Thoracic aorta (tissue), 2 donors: ENCODE measurements at regions not wholly inside any gene's neighbourhood (a gene's known extent, or its start where the extent isn't known, plus 50 kb on each side); places are given as distances from the start of the nearest gene placed in this dataset.

Experiments
- ATAC-seq: fragments of 150-250 bp; one replicate; pipeline ENCODE4 v1.8.0; 2017; ENCODE audit warnings: low read depth; ENCODE audit not compliant: insufficient number of reproducible peaks, low FRiP score
- DNase-seq: peaks from one replicate; pipeline ENCODE4 v3.0.0-alpha.2; 2020; ENCODE audit warnings: low spot score
- H3K27ac ChIP-seq, 2 donors: fragments of 200-600 bp; sonication (generic); 1 replicate in 1 of 2; 2 replicates in 1 of 2; pipeline ENCODE4 v1.5.1; 2016; ENCODE audit warnings: mild to moderate bottlenecking in 2 of 2, moderate library complexity in 2 of 2
- H3K27me3 ChIP-seq: fragments of 200-600 bp; sonication (generic); replicated peaks from 2 replicates; pipeline ENCODE4 v1.6.0; 2016; ENCODE audit warnings: mild to moderate bottlenecking; ENCODE audit not compliant: insufficient read depth
- H3K36me3 ChIP-seq: fragments of 200-600 bp; sonication (generic); one replicate; pipeline ENCODE4 v1.5.1; 2016
- H3K4me1 ChIP-seq, 2 donors: fragments of 200-600 bp; sonication (generic); 1 replicate in 1 of 2; 2 replicates in 1 of 2; pipeline versions ENCODE4 v1.5.1 to v1.6.0; 2016; ENCODE audit warnings: low read depth in 2 of 2, mild to moderate bottlenecking in 1 of 2; ENCODE audit not compliant: control insufficient read depth in 1 of 2
- H3K4me3 ChIP-seq: fragments of 200-600 bp; sonication (generic); 2 replicates; pipeline ENCODE4 v1.5.1; 2016; ENCODE audit warnings: mild to moderate bottlenecking
- H3K9me3 ChIP-seq: fragments of 200-600 bp; sonication (generic); 2 replicates; pipeline ENCODE4 v1.5.1; 2016
- TF ChIP-seq, protein P1 (sequence below): fragments of 200-600 bp; sonication (generic); IDR thresholded peaks from one replicate; pipeline ENCODE4 v1.5.1; 2019; ENCODE audit warnings: antibody characterized with exemption

DNA sequence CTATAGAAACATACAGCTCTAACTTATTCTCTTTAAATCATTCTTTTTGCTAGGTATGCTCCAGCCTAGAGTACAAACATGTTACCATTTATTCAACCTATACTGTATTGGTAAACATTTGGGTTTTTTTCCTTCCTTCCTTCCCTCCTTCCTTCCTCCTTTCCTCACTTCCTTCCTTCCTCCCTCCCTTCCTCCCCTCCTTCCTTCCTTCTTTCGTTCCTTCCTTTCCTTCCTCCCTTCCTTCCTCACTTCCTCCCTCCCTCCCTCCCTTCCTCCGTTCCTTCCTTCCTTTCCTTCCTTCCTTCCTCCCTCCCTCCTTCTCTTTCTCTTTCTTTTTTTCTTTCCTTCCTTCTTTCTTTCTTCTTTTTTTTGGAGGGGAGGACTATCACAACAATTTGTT is 286.7 kb upstream of the PRKCQ start:
- ATAC-seq, result no peak
- no peak for DNase-seq
- Histone ChIP-seq H3K36me3 (no peaks in the 10 kb centered on the region), H3K4me1 (no peaks in the 10 kb centered on the region), H3K9me3 (no peaks in the 10 kb centered on the region), H3K27me3 (no peaks in the 10 kb centered on the region), H3K4me3 (no peak overlapping the region), H3K27ac (no peak overlapping the region)
- TF ChIP-seq, protein P1, sequence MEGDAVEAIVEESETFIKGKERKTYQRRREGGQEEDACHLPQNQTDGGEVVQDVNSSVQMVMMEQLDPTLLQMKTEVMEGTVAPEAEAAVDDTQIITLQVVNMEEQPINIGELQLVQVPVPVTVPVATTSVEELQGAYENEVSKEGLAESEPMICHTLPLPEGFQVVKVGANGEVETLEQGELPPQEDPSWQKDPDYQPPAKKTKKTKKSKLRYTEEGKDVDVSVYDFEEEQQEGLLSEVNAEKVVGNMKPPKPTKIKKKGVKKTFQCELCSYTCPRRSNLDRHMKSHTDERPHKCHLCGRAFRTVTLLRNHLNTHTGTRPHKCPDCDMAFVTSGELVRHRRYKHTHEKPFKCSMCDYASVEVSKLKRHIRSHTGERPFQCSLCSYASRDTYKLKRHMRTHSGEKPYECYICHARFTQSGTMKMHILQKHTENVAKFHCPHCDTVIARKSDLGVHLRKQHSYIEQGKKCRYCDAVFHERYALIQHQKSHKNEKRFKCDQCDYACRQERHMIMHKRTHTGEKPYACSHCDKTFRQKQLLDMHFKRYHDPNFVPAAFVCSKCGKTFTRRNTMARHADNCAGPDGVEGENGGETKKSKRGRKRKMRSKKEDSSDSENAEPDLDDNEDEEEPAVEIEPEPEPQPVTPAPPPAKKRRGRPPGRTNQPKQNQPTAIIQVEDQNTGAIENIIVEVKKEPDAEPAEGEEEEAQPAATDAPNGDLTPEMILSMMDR, result no peak

DNA sequence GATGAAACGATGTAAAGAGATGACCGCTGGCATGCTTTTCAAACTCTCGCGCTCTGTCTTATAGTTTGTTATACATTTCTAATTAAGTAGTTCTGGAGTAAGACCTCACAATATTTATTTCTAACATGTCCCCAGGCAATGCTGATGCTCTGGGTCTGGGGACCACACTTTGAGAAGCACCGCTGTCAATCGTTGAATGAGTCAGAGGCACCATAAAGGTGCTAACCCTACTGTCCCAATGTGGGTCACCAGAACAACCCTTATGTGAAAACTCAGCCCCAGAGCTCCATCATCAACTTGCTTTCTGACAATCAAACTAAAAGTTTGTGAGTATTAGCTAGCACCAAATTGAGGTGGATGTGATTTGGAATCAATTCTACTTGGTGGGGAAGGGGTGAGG is 284.1 kb upstream of the PRKCQ start:
- DNase-seq (no peak), ATAC-seq (no peak)
- no peaks in the 10 kb centered on the region for H3K9me3 ChIP-seq
- no peaks in the 10 kb centered on the region for H3K4me1 ChIP-seq
- no peaks in the 10 kb centered on the region for H3K27me3 ChIP-seq
- TF ChIP-seq, protein P1, result no peak
- H3K4me3 ChIP-seq, result no peak overlapping the region
- no peaks in the 10 kb centered on the region for H3K36me3 ChIP-seq
- H3K27ac ChIP-seq, result no peak overlapping the region

DNA sequence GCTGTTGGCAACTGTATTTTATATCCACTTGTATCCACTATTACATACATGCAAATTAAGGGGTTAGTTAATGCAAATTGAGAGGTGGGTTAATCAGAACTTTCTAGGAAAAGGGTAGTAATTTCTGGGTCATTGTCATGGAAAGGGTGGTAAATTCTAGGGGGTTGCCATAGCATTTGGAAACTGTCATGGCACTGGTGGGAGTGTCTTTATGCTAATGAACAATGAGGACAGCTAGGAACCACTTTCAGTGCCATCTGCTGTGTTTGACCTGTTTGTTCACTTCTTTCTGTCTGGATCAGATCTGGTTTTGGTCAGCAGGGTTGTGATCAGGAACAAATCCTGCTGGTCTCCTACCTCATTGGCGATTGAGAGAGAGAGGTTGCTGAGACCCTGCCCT is 283.3 kb upstream of the PRKCQ start:
- no peak for ATAC-seq
- TF ChIP-seq, protein P1, result no peak
- no peaks in the 10 kb centered on the region for H3K4me1 ChIP-seq
- no peak for DNase-seq
- no peaks in the 10 kb centered on the region for H3K36me3 ChIP-seq
- no peak overlapping the region for H3K4me3 ChIP-seq
- no peaks in the 10 kb centered on the region for H3K9me3 ChIP-seq
- no peaks in the 10 kb centered on the region for H3K27me3 ChIP-seq
- no peak overlapping the region for H3K27ac ChIP-seq

DNA sequence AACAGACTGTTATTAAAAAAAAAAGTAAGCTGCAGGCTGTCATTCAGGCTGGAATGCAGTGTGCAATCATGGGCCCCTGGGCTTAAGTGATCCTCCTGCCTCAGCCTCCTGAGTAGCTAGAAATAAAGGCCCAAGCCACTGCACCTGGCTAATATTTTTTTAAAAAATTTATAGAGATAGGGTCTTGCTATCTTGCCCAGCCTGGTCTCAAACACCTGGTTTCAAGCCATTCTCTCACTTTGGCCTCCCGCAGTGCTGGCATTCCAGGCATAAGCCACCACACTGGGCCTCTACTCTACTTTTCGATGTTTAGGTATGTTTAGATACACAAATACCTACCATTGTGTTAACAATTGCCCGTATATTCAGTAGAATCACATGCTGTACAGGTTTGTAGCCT is 270.4 kb upstream of the PRKCQ start:
- ATAC-seq (no peak), DNase-seq (no peak)
- no peak overlapping the region for H3K27ac ChIP-seq
- H3K27me3 ChIP-seq, result no peaks in the 10 kb centered on the region
- H3K9me3 ChIP-seq, result no peaks in the 10 kb centered on the region
- no peak overlapping the region for H3K4me3 ChIP-seq
- H3K4me1 ChIP-seq, result no peaks in the 10 kb centered on the region
- TF ChIP-seq, protein P1, result no peak
- H3K36me3 ChIP-seq, result no peaks in the 10 kb centered on the region

DNA sequence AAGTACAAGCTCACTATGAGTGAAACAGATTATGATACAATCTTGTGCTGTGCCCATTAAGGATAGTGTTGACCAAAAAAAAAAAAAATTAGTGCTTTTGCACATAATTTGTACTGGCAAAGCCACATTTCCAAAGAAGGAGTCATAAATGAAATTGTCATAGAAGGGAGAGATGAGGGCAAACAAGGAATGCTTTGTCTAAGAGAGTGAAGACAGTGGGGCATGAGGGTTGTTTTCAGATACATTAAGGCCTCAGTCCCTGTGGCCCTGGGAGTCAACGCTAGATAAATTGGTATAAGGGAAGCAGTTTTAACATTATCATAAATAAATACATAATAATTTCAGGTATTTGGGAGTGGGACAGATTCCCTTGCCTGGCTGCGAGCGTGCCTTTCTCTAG is 267.5 kb upstream of the PRKCQ start:
- no peak for DNase-seq
- no peak overlapping the region for H3K4me3 ChIP-seq
- no peak for ATAC-seq
- no peaks in the 10 kb centered on the region for H3K9me3 ChIP-seq
- no peaks in the 10 kb centered on the region for H3K4me1 ChIP-seq
- TF ChIP-seq, protein P1, result no peak
- no peak overlapping the region for H3K27ac ChIP-seq
- H3K27me3 ChIP-seq, result no peaks in the 10 kb centered on the region
- no peaks in the 10 kb centered on the region for H3K36me3 ChIP-seq
